ENCODE measurements at regions not wholly inside any gene's neighbourhood (a gene's known extent, or its start where the extent isn't known, plus 50 kb on each side); places are given as distances from the start of the nearest gene placed in this dataset.

- Mint-ChIP-seq H3K4me1 (peaks cover 5% of the 10 kb centered on the region), H3K27ac (no peak overlapping the region), H3K27me3 (peaks cover 7% of the 10 kb centered on the region), H3K9me3 (ENCODE audit: insufficient read depth) (no peaks in the 10 kb centered on the region), H3K4me3 (no peak overlapping the region)
- no peak for ATAC-seq (ENCODE audit: low read depth)
- no peak overlapping the region for H3K9ac ChIP-seq (ENCODE audit: low read length)
- no peaks in the 10 kb centered on the region for H3K27me3 ChIP-seq (replicated peaks in 1 of 4; ENCODE audit: control extremely low read depth in 1 of 4, control insufficient read depth in 3 of 4, insufficient read depth in 4 of 4, low read length in 3 of 4)
- H2AFZ ChIP-seq (ENCODE audit: insufficient read depth, low read depth, low read length, poor library complexity, severe bottlenecking) = peak overlapping the region; percentile 42
- WGBS (ENCODE audit: insufficient coverage) = 23% methylated on average over 6 of the region's 6 CpGs
- no peaks in the 10 kb centered on the region for H3K79me2 ChIP-seq (ENCODE audit: control insufficient read depth, insufficient read depth, low read length)
- no peak overlapping the region for H3K27ac ChIP-seq (ENCODE audit: low read length in 2 of 2)
- ChIA-PET CTCF (no interaction called here), POLR2A (no interaction called here)
- H3K4me3 ChIP-seq (ENCODE audit: control extremely low read depth in 1 of 5, extremely low read depth in 1 of 5, insufficient read depth in 1 of 5, low read depth in 2 of 5, low read length in 4 of 5) = no peak overlapping the region
- H3K36me3 ChIP-seq (replicated peaks in 1 of 2; ENCODE audit: control extremely low read depth in 1 of 2, control insufficient read depth in 1 of 2, extremely low read depth in 1 of 2, insufficient read depth in 2 of 2, low read length in 1 of 2) = no peaks in the 10 kb centered on the region
- no peaks in the 10 kb centered on the region for H3K9me3 ChIP-seq (ENCODE audit: control extremely low read depth in 1 of 3, control insufficient read depth in 2 of 3, insufficient read depth in 1 of 3, low read length in 2 of 3)
- no peaks in the 10 kb centered on the region for H4K20me1 ChIP-seq (ENCODE audit: control insufficient read depth, insufficient read depth, low read length, poor library complexity, severe bottlenecking)
- no peaks in the 10 kb centered on the region for H3K4me1 ChIP-seq (ENCODE audit: control insufficient read depth in 2 of 2, insufficient read depth in 2 of 2, low read length in 2 of 2)
- no peak overlapping the region for H3K4me2 ChIP-seq (replicated peaks; ENCODE audit: low read depth, low read length, poor library complexity, severe bottlenecking)
- intact Hi-C loops (cut with micrococcal nuclease) = no loop called here
- TF ChIP-seq EZH2 (IDR thresholded peaks at IDR 0.05; ENCODE audit: borderline replicate concordance, insufficient read depth, low read depth, low read length, poor library complexity, severe bottlenecking) = no peak
- TF ChIP-seq, protein P1, sequence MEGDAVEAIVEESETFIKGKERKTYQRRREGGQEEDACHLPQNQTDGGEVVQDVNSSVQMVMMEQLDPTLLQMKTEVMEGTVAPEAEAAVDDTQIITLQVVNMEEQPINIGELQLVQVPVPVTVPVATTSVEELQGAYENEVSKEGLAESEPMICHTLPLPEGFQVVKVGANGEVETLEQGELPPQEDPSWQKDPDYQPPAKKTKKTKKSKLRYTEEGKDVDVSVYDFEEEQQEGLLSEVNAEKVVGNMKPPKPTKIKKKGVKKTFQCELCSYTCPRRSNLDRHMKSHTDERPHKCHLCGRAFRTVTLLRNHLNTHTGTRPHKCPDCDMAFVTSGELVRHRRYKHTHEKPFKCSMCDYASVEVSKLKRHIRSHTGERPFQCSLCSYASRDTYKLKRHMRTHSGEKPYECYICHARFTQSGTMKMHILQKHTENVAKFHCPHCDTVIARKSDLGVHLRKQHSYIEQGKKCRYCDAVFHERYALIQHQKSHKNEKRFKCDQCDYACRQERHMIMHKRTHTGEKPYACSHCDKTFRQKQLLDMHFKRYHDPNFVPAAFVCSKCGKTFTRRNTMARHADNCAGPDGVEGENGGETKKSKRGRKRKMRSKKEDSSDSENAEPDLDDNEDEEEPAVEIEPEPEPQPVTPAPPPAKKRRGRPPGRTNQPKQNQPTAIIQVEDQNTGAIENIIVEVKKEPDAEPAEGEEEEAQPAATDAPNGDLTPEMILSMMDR (IDR thresholded peaks at IDR 0.05) = no peak
- DNase-seq = no peak
Measured at GRCh38 chr2:65499216-65499615, 66.8 kb upstream of the SPRED2 start.

GRCh38 chr2:65498396-65498795 is 66.0 kb upstream of the SPRED2 start:
- Mint-ChIP-seq H3K4me1 (peaks cover 5% of the 10 kb centered on the region), H3K27ac (no peak overlapping the region), H3K9me3 (ENCODE audit: insufficient read depth) (no peaks in the 10 kb centered on the region), H3K27me3 (peaks cover 7% of the 10 kb centered on the region), H3K4me3 (no peak overlapping the region)
- ChIA-PET POLR2A (no interaction called here), CTCF (no interaction called here)
- H3K36me3 ChIP-seq (replicated peaks in 1 of 2; ENCODE audit: control extremely low read depth in 1 of 2, control insufficient read depth in 1 of 2, extremely low read depth in 1 of 2, insufficient read depth in 2 of 2, low read length in 1 of 2) = no peaks in the 10 kb centered on the region
- ATAC-seq (ENCODE audit: low read depth) (no peak), DNase-seq (no peak)
- H3K27ac ChIP-seq (ENCODE audit: low read length in 2 of 2) = no peak overlapping the region
- intact Hi-C loops (cut with micrococcal nuclease) = no loop called here
- WGBS (ENCODE audit: insufficient coverage) = 94% methylated on average over 3 of the region's 4 CpGs
- no peaks in the 10 kb centered on the region for H3K4me1 ChIP-seq (ENCODE audit: control insufficient read depth in 2 of 2, insufficient read depth in 2 of 2, low read length in 2 of 2)
- H3K79me2 ChIP-seq (ENCODE audit: control insufficient read depth, insufficient read depth, low read length) = no peaks in the 10 kb centered on the region
- TF ChIP-seq, protein P1 (IDR thresholded peaks at IDR 0.05) = no peak
- no peak for TF ChIP-seq EZH2 (IDR thresholded peaks at IDR 0.05; ENCODE audit: borderline replicate concordance, insufficient read depth, low read depth, low read length, poor library complexity, severe bottlenecking)
- H3K4me3 ChIP-seq (ENCODE audit: control extremely low read depth in 1 of 5, extremely low read depth in 1 of 5, insufficient read depth in 1 of 5, low read depth in 2 of 5, low read length in 4 of 5) = no peak overlapping the region
- no peak overlapping the region for H2AFZ ChIP-seq (ENCODE audit: insufficient read depth, low read depth, low read length, poor library complexity, severe bottlenecking)
- no peaks in the 10 kb centered on the region for H4K20me1 ChIP-seq (ENCODE audit: control insufficient read depth, insufficient read depth, low read length, poor library complexity, severe bottlenecking)
- H3K27me3 ChIP-seq (replicated peaks in 1 of 4; ENCODE audit: control extremely low read depth in 1 of 4, control insufficient read depth in 3 of 4, insufficient read depth in 4 of 4, low read length in 3 of 4) = no peaks in the 10 kb centered on the region
- H3K9ac ChIP-seq (ENCODE audit: low read length) = no peak overlapping the region
- no peaks in the 10 kb centered on the region for H3K9me3 ChIP-seq (ENCODE audit: control extremely low read depth in 1 of 3, control insufficient read depth in 2 of 3, insufficient read depth in 1 of 3, low read length in 2 of 3)
- no peak overlapping the region for H3K4me2 ChIP-seq (replicated peaks; ENCODE audit: low read depth, low read length, poor library complexity, severe bottlenecking)

Data from B cell (primary cell).